NCI-H2107 (cell line): ENCODE measurements at regions not wholly inside any gene's neighbourhood (a gene's known extent, or its start where the extent isn't known, plus 50 kb on each side); places are given as distances from the start of the nearest gene placed in this dataset.

ENCODE experiments used
- DNase-seq: peaks from one replicate; lab custom pipeline; 2025; lab: John Stamatoyannopoulos, UW

- no peak for DNase-seq
These were observed 239.0 kb downstream of the SYK start for GRCh38 chr9:91040371-91041215.

GRCh38 chr9:91042024-91042423, 240.4 kb downstream of the SYK start:
- no peak for DNase-seq

- no peak for DNase-seq
These were observed 240.9 kb downstream of the SYK start for GRCh38 chr9:91042541-91042940.

DNA sequence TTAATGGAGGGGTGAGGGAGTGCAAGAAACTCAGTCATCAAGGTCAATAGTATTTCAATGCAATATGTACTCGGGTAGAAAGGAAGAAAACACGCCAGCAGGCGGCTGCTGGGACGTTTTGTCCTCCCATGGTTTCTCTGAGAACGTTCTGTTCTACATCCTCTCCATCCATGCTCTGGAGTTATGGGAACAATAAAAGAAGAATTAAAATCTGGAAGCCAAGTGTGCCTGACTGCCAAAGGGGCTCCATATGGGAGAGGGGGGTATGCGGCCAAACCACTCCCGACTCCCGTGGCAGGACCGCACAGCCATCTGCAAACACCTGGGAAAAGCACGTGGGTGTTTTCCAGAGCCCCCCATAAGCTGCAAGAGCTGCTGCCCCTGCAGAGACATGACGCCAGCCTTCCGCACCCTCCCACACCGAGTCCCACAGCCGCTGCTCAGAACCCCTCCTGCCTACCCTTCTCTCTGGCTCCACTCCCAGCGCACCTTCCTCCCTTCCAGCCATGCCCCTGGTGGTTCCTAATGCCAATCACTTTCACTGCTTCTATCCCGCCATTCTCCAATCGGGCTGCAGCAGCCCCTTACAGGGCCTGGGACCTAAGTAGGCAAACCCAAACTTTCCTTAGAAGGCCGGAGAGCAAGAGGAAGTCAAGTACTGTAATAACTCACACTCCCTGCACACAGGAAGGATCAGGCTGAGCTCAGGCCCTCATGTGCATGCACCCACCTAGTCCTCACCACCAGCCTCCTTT, 241.6 kb downstream of the SYK start:
- no peak for DNase-seq

- no peak for DNase-seq
These were observed 242.2 kb downstream of the SYK start for GRCh38 chr9:91043811-91044175.

- no peak for DNase-seq
These were observed 242.7 kb downstream of the SYK start for GRCh38 chr9:91044354-91044753.

DNA sequence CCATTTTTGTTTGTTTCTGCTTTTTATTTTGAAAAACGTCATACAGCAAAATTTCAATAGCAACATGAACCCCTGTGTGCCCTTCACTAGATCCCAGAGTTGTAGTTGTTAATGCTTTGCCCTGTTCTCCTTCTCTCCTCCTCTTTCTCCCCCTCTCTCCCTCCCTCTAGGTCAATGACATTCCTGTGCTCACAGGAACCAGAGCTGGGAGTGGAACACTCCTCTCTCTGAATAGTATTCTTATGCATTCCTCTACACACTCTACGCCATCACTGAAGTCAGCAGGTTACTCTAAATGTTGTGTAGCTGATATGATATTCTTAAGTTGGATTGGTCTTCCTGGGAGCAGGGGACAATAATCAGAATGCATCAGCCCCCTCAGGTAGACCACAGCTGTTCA, 243.4 kb downstream of the SYK start:
- DNase-seq: no peak

DNA sequence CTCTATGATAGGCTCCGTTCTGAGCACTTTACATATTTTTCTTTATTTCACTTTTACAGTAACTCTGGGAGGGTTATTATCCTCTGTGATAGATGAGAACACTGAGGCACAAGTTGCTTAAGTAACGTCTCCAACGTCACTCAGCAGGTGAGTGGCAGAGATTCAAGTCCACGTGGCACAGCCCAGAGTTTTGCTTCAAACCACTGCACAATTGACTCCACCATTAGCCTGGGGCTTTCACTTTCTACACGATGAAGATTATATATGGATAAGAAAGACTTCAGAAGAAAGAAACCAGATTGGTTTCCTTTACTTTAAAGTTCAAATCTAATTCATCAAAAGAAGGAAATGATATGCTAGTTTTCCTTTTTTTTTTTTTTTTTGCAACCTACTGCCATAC, 245.9 kb downstream of the SYK start:
- DNase-seq: no peak

DNA sequence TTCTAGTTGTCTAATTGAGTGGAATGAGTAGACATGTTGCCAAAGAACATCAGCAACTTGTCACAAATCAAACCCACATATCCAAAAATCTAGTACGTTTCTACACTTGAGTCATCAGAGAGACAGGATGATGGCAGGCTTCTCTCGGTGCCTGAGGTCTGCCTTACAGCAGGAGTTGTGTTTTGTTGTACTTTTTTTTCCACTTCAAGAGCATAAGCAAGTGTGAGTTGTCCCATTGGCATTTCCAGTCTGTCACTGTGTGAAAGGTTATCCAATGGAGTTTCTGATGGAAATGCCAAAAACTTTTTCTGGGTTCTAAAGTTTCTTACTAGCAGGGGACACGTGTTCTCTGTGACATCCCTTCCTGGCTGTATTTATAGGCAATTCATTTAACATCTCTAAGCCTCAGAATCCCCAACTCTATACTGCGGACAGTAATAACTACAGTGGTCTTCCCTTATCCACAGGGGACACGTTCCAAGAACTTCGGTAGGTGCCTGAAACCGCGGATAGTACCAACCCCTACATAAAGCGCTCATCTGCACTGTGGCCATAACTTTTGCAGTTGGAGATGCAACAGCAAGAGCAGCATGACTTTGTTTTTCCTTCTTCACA, 246.5 kb downstream of the SYK start:
- no peak for DNase-seq

DNA sequence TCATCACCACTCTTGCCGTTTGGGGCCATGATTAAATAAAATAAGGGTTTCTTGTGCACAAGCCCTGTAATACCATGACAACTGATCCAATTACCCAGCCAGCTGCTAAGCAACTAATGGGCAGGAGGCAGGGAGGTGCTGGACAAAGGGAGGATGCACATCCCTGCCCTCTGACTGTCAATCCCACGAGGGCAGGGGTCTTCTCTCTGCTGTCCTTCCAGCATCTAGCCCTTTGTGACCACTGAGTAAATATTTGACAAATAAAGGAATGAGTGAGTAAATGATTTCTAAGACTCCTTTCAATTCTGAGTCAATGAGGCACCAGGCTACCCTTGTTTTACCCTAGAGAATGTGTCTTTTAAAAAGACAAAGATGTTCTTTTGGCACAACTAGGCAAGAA, 247.1 kb downstream of the SYK start:
- no peak for DNase-seq

GRCh38 chr9:91053824-91054223, 252.2 kb downstream of the SYK start:
- DNase-seq: no peak

DNA sequence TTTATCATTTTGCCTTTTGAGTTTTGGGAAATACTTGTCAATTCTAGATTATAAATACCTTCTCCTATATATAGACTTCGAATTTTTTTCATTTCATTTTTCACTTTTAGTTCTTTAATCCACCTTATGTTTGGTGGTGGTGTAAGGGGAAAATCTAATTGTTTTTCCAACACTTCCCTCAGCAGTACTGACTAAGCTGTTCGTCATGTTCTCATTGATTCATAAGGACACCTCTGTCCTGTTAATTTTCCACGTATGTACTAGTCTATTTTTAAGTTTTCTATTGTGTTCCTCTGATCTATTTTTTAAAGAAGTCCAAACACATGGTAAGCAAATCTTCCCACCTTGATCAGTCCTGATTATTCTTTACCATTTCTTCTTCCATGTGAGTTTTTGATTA, 254.2 kb downstream of the SYK start:
- DNase-seq: no peak

GRCh38 chr9:91056486-91056885, 254.9 kb downstream of the SYK start:
- no peak for DNase-seq

GRCh38 chr9:91056917-91057316, 255.3 kb downstream of the SYK start:
- no peak for DNase-seq

GRCh38 chr9:91059713-91060112, 258.1 kb downstream of the SYK start:
- no peak for DNase-seq

GRCh38 chr9:91060520-91061343, 259.1 kb downstream of the SYK start:
- DNase-seq: peak; percentile 66

DNA sequence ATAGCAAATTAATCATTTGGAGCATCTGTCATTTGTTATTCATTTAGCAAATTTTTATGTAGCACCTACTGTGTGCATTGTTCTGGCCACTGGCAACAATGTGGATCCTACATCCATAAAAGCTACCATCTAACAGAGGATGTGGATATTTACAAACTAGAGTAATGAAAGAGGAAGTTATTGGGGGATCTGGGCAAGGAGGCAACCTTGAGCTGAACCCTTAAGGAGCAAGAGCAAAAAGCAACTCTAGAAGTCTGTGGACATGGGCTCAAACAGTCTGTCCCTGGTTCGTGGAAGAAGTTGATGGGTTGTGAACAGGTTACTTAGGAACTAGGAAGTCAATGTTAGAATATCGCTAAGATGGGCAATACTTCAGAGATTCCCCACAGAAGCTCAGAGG, 259.9 kb downstream of the SYK start:
- DNase-seq: no peak

GRCh38 chr9:91062281-91062680, 260.7 kb downstream of the SYK start:
- no peak for DNase-seq

GRCh38 chr9:91063471-91063870, 261.9 kb downstream of the SYK start:
- no peak for DNase-seq

DNA sequence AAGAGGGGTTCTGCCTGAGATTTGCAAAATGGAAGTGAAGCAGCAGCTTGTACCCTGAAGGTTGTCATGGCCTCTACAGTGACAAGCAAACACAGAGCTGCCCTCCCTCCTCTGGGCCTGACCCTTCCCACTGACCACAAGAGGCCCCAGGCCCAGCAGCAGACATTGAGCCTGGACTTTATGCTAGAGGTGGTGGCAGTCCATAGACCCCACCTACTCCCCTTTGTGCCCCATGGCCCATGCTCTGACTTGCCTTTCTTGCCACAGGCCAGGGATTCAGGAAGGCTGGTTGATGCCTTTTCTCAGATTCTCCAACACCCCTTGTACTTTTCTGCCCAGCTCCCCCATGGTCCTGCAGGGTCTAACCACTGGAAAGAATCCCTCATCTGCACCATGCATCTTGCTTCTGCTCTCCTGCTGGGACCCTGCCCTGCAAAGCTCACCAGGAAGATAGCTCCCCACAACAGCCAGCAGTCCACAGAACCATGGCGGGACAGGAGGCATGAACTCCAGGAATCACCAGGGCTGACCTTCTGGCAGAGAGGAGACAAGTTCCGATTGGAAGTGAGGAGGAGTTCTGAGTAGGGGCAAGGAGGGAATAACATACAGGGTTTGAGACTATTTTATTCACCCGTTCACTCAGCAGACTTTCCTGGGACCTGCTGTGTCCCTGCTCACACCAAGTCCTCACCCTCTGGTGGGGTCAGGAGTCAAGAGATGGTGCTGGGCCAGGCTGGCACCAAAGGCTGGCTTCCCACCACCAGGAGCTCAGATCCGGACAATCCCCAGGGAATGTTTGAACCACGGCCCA, 263.8 kb downstream of the SYK start:
- DNase-seq: no peak

DNA sequence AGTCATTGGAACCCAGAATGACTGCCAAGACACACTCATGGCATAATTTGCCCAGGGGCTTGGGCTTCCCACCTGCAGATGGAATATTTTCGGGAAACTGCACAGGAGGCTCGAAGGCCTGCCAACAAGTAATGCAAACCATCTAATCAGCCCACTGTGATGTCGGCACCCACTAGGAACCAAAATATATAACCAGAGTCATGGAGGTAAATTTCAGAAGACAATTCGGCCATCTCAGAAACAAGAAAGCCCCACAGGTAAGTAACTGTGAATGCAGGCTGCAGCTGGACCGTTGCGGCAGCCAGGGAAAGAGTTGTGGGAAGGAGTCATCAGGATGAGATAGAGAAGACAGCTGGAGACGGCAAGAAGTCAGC, 264.4 kb downstream of the SYK start:
- no peak for DNase-seq
